MM.1S (cell line): ENCODE measurements at regions not wholly inside any gene's neighbourhood (a gene's known extent, or its start where the extent isn't known, plus 50 kb on each side); places are given as distances from the start of the nearest gene placed in this dataset.

ENCODE experiments used
- DNase-seq: peaks from one replicate; pipeline ENCODE4 v3.0.0-alpha.2; 2015
- H2AFZ ChIP-seq: fragments of 300-600 bp; sonication (generic); 2 replicates; pipeline ENCODE4 v1.6.0; 2016; ENCODE audit warnings: antibody characterized with exemption, low read length
- H3F3A ChIP-seq: fragments of 300-600 bp; sonication (generic); 2 replicates; pipeline ENCODE4 v1.6.1; 2016; ENCODE audit warnings: mild to moderate bottlenecking, antibody characterized with exemption, low read length, moderate library complexity, mixed read lengths; ENCODE audit not compliant: insufficient read depth
- H3K27ac ChIP-seq: fragments of 300-600 bp; sonication (generic); 2 replicates; pipeline ENCODE4 v1.5.1; 2016; ENCODE audit warnings: mild to moderate bottlenecking, low read length
- H3K27me3 ChIP-seq: fragments of 300-600 bp; sonication (generic); replicated peaks from 2 replicates; pipeline ENCODE4 v1.6.0; 2016; ENCODE audit warnings: low read length; ENCODE audit not compliant: insufficient read depth
- H3K36me3 ChIP-seq: fragments of 300-600 bp; sonication (generic); replicated peaks from 2 replicates; pipeline ENCODE4 v1.6.1; 2016; ENCODE audit warnings: mild to moderate bottlenecking, low read length, mixed read lengths; ENCODE audit not compliant: insufficient read depth
- H3K4me1 ChIP-seq: fragments of 300-600 bp; sonication (generic); 2 replicates; pipeline ENCODE4 v1.6.1; 2016; ENCODE audit warnings: low read length, mixed read lengths
- H3K4me2 ChIP-seq: fragments of 300-600 bp; sonication (generic); 2 replicates; pipeline ENCODE4 v1.6.0; 2016; ENCODE audit warnings: low read depth, low read length
- H3K4me3 ChIP-seq: fragments of 300-600 bp; sonication (generic); 2 replicates; pipeline ENCODE4 v1.5.1; 2016; ENCODE audit warnings: low read length, mixed read lengths
- H3K79me2 ChIP-seq: fragments of 300-600 bp; sonication (generic); 2 replicates; pipeline ENCODE4 v1.6.1; 2016; ENCODE audit warnings: mixed run types, low read length, mixed read lengths
- H3K9ac ChIP-seq: fragments of 300-600 bp; sonication (generic); 2 replicates; pipeline ENCODE4 v1.6.1; 2016; ENCODE audit warnings: low read length, mixed read lengths
- H3K9me2 ChIP-seq: fragments of 300-600 bp; sonication (generic); replicated peaks from 2 replicates; pipeline ENCODE4 v1.6.1; 2016; ENCODE audit warnings: mild to moderate bottlenecking, low read length, mixed read lengths; ENCODE audit not compliant: insufficient read depth
- H3K9me3 ChIP-seq: fragments of 300-600 bp; sonication (generic); replicated peaks from 2 replicates; pipeline ENCODE4 v1.6.1; 2016; ENCODE audit warnings: mild to moderate bottlenecking, low read length, mixed read lengths; ENCODE audit not compliant: insufficient read depth
- H4K20me1 ChIP-seq: fragments of 300-600 bp; sonication (generic); 2 replicates; pipeline ENCODE4 v1.6.1; 2016; ENCODE audit warnings: mild to moderate bottlenecking, low read length, moderate library complexity, mixed read lengths; ENCODE audit not compliant: insufficient read depth
- EZH2 ChIP-seq: fragments of 300-600 bp; sonication (generic); optimal IDR thresholded peaks from 2 replicates; pipeline ENCODE3; 2017; ENCODE audit warnings: low read depth, mild to moderate bottlenecking, antibody characterized with exemption, low read length, mixed read lengths
- EZH2phosphoT487 ChIP-seq: fragments of 300-600 bp; sonication (generic); IDR thresholded peaks from 2 replicates; pipeline ENCODE4 v1.6.1; 2018; ENCODE audit warnings: antibody characterized with exemption, low read length
- TF ChIP-seq, protein P1 (sequence below): fragments of 300-600 bp; sonication (generic); IDR thresholded peaks from 2 replicates; pipeline ENCODE4 v1.5.1; 2016; ENCODE audit warnings: antibody characterized with exemption, low read length, mixed read lengths

DNA sequence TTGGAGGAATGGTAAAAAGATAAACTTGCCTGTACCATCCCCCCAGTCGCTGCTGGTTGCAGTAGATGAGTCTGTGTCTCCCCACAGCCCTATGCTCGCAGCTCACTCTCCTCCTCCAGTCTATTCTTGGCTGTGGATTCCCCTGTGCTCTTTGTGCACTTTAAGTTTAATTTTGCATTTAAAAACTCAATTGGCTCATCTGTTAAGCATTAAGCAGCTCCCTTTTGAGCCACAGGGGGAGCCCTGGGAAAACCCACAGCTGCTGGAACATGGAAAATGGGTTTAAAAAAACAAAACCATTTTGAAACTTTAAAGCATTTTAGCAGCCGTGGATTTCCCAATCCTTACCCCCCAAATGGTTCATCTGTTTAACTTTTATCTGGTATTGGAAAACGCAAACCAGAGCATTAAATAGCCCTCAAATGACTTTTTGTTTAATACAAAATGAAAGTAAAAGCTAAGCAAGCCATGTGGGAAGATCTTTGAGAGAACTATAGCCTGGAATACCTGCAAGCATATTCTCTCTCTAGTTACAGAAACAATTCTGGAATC, 536.9 kb downstream of the ZIC1 start:
- H3K9ac ChIP-seq, result peak overlapping the region; percentile 36; the same call in 1 of the 2 replicates

GRCh38 chr3:147956615-147957014, 547.5 kb downstream of the ZIC1 start:
- no peak for TF ChIP-seq EZH2
- TF ChIP-seq, protein P1, sequence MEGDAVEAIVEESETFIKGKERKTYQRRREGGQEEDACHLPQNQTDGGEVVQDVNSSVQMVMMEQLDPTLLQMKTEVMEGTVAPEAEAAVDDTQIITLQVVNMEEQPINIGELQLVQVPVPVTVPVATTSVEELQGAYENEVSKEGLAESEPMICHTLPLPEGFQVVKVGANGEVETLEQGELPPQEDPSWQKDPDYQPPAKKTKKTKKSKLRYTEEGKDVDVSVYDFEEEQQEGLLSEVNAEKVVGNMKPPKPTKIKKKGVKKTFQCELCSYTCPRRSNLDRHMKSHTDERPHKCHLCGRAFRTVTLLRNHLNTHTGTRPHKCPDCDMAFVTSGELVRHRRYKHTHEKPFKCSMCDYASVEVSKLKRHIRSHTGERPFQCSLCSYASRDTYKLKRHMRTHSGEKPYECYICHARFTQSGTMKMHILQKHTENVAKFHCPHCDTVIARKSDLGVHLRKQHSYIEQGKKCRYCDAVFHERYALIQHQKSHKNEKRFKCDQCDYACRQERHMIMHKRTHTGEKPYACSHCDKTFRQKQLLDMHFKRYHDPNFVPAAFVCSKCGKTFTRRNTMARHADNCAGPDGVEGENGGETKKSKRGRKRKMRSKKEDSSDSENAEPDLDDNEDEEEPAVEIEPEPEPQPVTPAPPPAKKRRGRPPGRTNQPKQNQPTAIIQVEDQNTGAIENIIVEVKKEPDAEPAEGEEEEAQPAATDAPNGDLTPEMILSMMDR, result no peak
- no peak for TF ChIP-seq EZH2phosphoT487
- Histone ChIP-seq H2AFZ (no peak overlapping the region), H3K9me2 (no peaks in the 10 kb centered on the region), H3K27me3 (no peaks in the 10 kb centered on the region), H3F3A (no peaks in the 10 kb centered on the region), H3K9me3 (no peaks in the 10 kb centered on the region), H3K79me2 (no peaks in the 10 kb centered on the region), H3K27ac (no peak overlapping the region), H3K9ac (no peak overlapping the region), H3K4me1 (no peaks in the 10 kb centered on the region), H4K20me1 (no peaks in the 10 kb centered on the region), H3K36me3 (no peaks in the 10 kb centered on the region), H3K4me3 (no peak overlapping the region), H3K4me2 (no peak overlapping the region)
- no peak for DNase-seq

More for the DNA sequence above, 536.9 kb downstream of the ZIC1 start:
- Histone ChIP-seq H3K36me3 (no peaks in the 10 kb centered on the region), H3K4me1 (no peaks in the 10 kb centered on the region), H3F3A (no peaks in the 10 kb centered on the region), H3K9me3 (no peaks in the 10 kb centered on the region), H3K4me3 (peak overlapping the region; percentile 47), H3K9me2 (no peaks in the 10 kb centered on the region), H3K27ac (no peak overlapping the region), H4K20me1 (no peaks in the 10 kb centered on the region), H3K79me2 (no peaks in the 10 kb centered on the region), H3K4me2 (peak overlapping the region; percentile 49), H2AFZ (peak overlapping the region; percentile 56), H3K27me3 (no peaks in the 10 kb centered on the region)
- peak; percentile 70 for DNase-seq
- TF ChIP-seq, protein P1, result peak; percentile 71
- no peak for TF ChIP-seq EZH2

GRCh38 chr3:147958754-147959153, 549.6 kb downstream of the ZIC1 start:
- H3K4me3 ChIP-seq, result no peak overlapping the region
- no peaks in the 10 kb centered on the region for H3K4me1 ChIP-seq
- H2AFZ ChIP-seq, result no peak overlapping the region
- DNase-seq, result no peak
- H3K9ac ChIP-seq, result no peak overlapping the region
- no peaks in the 10 kb centered on the region for H3K36me3 ChIP-seq
- H3K4me2 ChIP-seq, result no peak overlapping the region
- H3K9me2 ChIP-seq, result no peaks in the 10 kb centered on the region
- no peaks in the 10 kb centered on the region for H3K27me3 ChIP-seq
- no peaks in the 10 kb centered on the region for H3K79me2 ChIP-seq
- TF ChIP-seq, protein P1, result no peak
- no peak for TF ChIP-seq EZH2
- TF ChIP-seq EZH2phosphoT487, result no peak
- H3F3A ChIP-seq, result no peaks in the 10 kb centered on the region
- H4K20me1 ChIP-seq, result no peaks in the 10 kb centered on the region
- no peaks in the 10 kb centered on the region for H3K9me3 ChIP-seq
- H3K27ac ChIP-seq, result no peak overlapping the region
